Natural killer cell (primary cell): ENCODE measurements at regions not wholly inside any gene's neighbourhood (a gene's known extent, or its start where the extent isn't known, plus 50 kb on each side); places are given as distances from the start of the nearest gene placed in this dataset.

Experiments
- ATAC-seq, 3 donors: fragments of 150-1000 bp in 2 of 3; fragments of 200-7000 bp in 1 of 3; cut with Tn5 transposase; 1 replicate in 1 of 3; 2 replicates in 2 of 3; pipeline ENCODE4 v1.10.0; 2021; ENCODE audit warnings: mild to moderate bottlenecking in 2 of 3, moderate library complexity in 2 of 3
- DNase-seq, 2 donors: peaks; one replicate each; pipeline versions ENCODE4 v3.0.0 to v3.0.0-alpha.2; 2013 to 2021; ENCODE audit warnings: mixed read lengths in 1 of 2
- H3K27ac ChIP-seq: one replicate; pipeline ENCODE4 v1.5.1; 2013; ENCODE audit warnings: mild to moderate bottlenecking, low read length
- H3K27me3 ChIP-seq: one replicate; pipeline ENCODE4 v1.6.1; 2013; ENCODE audit warnings: low read length; ENCODE audit not compliant: control insufficient read depth, insufficient read depth
- H3K36me3 ChIP-seq: one replicate; pipeline ENCODE4 v1.6.1; 2013; ENCODE audit warnings: low read length; ENCODE audit not compliant: control insufficient read depth, insufficient read depth
- H3K4me1 ChIP-seq: one replicate; pipeline ENCODE4 v1.6.1; 2013; ENCODE audit warnings: low read length; ENCODE audit not compliant: control insufficient read depth, insufficient read depth
- H3K4me3 ChIP-seq: one replicate; pipeline ENCODE4 v1.5.1; 2013; ENCODE audit warnings: low read length
- H3K9me3 ChIP-seq: one replicate; pipeline ENCODE4 v1.6.1; 2013; ENCODE audit warnings: low read length; ENCODE audit not compliant: control insufficient read depth, insufficient read depth
- H3K27ac Mint-ChIP-seq, 2 donors: one replicate each; pipeline ENCODE4 v1.8.0; 2022; ENCODE audit warnings: mild to moderate bottlenecking in 2 of 2, mixed read lengths in 2 of 2, moderate library complexity in 1 of 2
- H3K27me3 Mint-ChIP-seq, 2 donors: one replicate each; pipeline ENCODE4 v1.8.0; 2022; ENCODE audit warnings: low read depth in 2 of 2, mixed read lengths in 2 of 2
- H3K36me3 Mint-ChIP-seq: one replicate; pipeline ENCODE4 v1.8.0; 2022; ENCODE audit warnings: mixed read lengths
- H3K4me1 Mint-ChIP-seq, 2 donors: one replicate each; pipeline ENCODE4 v1.8.0; 2022; ENCODE audit warnings: mixed read lengths in 2 of 2
- H3K4me3 Mint-ChIP-seq: one replicate; pipeline ENCODE4 v1.8.0; 2022; ENCODE audit warnings: mild to moderate bottlenecking, moderate library complexity, mixed read lengths
- H3K9me3 Mint-ChIP-seq, 2 donors: one replicate each; pipeline ENCODE4 v1.8.0; 2022; ENCODE audit warnings: mixed read lengths in 2 of 2
- WGBS: methylation state at CpG from one replicate; pipeline ENCODE4 v1.1.7; 2013; ENCODE audit warnings: missing lambda C conversion rate; ENCODE audit not compliant: insufficient coverage; 5-methylcytosine and 5-hydroxymethylcytosine counted together
- intact Hi-C: fragments of 100-400 bp; cut with micrococcal nuclease; formaldehyde crosslinking; loops from one replicate; pipeline ENCODE4 v1.14.2; 2022
- TF ChIP-seq, protein P1 (sequence below): fragments of 200-600 bp; IDR thresholded peaks from one replicate; pipeline ENCODE4 v1.8.0; 2022; ENCODE audit warnings: antibody characterized with exemption

DNA sequence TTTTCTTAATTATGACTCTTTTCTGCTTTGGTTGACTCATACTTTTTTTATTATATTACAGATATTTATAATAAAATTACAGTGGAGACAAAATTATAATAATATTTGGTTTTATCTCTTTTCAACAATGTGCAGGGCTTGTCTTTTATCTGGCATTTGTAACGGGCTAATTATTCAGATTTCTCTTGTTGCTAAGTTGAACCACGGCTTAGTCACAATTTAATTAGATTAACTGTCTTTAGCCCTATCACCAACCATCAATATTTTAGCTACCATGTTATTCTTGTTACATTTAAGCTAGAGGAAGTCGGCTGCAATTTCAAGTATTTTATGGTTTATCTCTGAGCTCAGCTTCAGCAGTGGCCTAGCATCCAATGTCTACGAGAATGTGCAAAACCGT lies 798.9 kb upstream of the CA10 start:
- no peaks in the 10 kb centered on the region for H3K27me3 ChIP-seq
- Mint-ChIP-seq H3K4me3 (no peak overlapping the region), H3K27ac (no peak overlapping the region), H3K27me3 (no peaks in the 10 kb centered on the region), H3K4me1 (no peaks in the 10 kb centered on the region), H3K9me3 (peaks cover 12 to 18% of the 10 kb centered on the region in 2 donors), H3K36me3 (no peaks in the 10 kb centered on the region)
- H3K9me3 ChIP-seq = no peaks in the 10 kb centered on the region
- TF ChIP-seq, protein P1, sequence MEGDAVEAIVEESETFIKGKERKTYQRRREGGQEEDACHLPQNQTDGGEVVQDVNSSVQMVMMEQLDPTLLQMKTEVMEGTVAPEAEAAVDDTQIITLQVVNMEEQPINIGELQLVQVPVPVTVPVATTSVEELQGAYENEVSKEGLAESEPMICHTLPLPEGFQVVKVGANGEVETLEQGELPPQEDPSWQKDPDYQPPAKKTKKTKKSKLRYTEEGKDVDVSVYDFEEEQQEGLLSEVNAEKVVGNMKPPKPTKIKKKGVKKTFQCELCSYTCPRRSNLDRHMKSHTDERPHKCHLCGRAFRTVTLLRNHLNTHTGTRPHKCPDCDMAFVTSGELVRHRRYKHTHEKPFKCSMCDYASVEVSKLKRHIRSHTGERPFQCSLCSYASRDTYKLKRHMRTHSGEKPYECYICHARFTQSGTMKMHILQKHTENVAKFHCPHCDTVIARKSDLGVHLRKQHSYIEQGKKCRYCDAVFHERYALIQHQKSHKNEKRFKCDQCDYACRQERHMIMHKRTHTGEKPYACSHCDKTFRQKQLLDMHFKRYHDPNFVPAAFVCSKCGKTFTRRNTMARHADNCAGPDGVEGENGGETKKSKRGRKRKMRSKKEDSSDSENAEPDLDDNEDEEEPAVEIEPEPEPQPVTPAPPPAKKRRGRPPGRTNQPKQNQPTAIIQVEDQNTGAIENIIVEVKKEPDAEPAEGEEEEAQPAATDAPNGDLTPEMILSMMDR = no peak
- H3K27ac ChIP-seq = no peak overlapping the region
- H3K4me3 ChIP-seq = no peak overlapping the region
- ATAC-seq = no peak
- H3K4me1 ChIP-seq = no peaks in the 10 kb centered on the region
- intact Hi-C loops = no loop called here
- 83% methylated on average over 5 of the region's 5 CpGs for WGBS
- no peaks in the 10 kb centered on the region for H3K36me3 ChIP-seq
- no peak for DNase-seq

DNA sequence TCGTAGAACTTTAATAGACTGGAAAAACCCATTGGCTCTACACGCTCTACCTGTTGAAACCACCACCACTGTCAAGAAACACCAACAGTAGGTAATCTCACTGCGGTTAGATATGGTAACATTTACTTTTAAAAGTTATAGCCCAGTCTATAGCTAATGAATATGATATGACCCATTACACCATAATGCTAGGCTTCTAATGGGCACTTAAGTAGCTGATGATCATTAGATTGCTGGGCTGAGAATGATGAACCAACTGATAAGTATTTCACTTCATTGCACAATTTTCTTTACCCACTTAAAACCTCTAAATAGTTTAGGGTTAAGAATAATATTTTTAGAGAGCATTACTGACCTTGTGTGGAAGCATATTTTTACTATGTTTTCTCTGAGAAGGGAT lies 788.9 kb upstream of the CA10 start:
- H3K27ac Mint-ChIP-seq = no peak overlapping the region
- H3K27me3 ChIP-seq = no peaks in the 10 kb centered on the region
- H3K27ac ChIP-seq = no peak overlapping the region
- H3K4me1 Mint-ChIP-seq = no peaks in the 10 kb centered on the region
- peaks cover 3% of the 10 kb centered on the region for H3K9me3 ChIP-seq
- TF ChIP-seq, protein P1 = no peak
- intact Hi-C loops = no loop called here
- no peaks in the 10 kb centered on the region for H3K27me3 Mint-ChIP-seq
- no peak overlapping the region for H3K4me3 ChIP-seq
- no peak overlapping the region for H3K4me3 Mint-ChIP-seq
- H3K36me3 Mint-ChIP-seq = no peaks in the 10 kb centered on the region
- ATAC-seq (no peak), DNase-seq (no peak)
- WGBS = 30% methylated on average over 2 of the region's 3 CpGs
- H3K9me3 Mint-ChIP-seq = peaks cover 11 to 14% of the 10 kb centered on the region in 2 donors
- no peaks in the 10 kb centered on the region for H3K36me3 ChIP-seq
- H3K4me1 ChIP-seq = no peaks in the 10 kb centered on the region

DNA sequence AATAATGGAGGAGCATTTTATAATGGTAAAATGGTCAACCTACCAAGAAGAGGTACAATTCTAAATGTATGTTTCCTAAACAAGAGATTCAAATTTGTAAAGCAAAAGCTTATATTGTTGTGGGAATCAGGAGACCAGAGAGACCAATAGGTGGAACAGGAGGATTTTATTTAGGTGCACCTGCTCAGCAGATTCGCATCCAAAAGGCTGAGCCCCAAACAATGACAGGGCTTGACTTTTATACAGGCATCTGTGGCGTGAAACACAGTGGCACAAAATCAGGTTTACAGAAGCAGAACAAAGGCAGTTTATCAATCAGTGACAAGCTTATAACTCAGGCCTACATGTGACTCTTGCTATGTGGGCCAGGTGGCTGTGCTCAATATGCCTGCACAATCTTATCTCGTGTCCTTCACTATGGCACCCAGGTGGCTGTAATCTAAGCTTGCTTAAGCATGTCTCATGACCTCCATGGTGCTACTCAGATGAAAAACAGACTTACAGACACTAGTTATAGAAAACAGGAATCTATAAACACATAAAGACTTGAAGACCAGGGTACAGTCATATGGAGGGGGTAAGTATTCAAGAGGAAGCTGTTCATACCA lies 780.2 kb upstream of the CA10 start:
- no peaks in the 10 kb centered on the region for H3K4me1 ChIP-seq
- Mint-ChIP-seq H3K27me3 (no peaks in the 10 kb centered on the region), H3K36me3 (peaks cover 22% of the 10 kb centered on the region), H3K4me3 (no peak overlapping the region), H3K4me1 (no peaks in the 10 kb centered on the region), H3K9me3 (peaks cover 20 to 34% of the 10 kb centered on the region in 2 donors), H3K27ac (no peak overlapping the region)
- no peak for ATAC-seq
- DNase-seq = no peak
- peaks cover 11% of the 10 kb centered on the region for H3K9me3 ChIP-seq
- H3K27ac ChIP-seq = no peak overlapping the region
- TF ChIP-seq, protein P1 = no peak
- no peaks in the 10 kb centered on the region for H3K36me3 ChIP-seq
- intact Hi-C loops = no loop called here
- no peaks in the 10 kb centered on the region for H3K27me3 ChIP-seq
- WGBS = 80% methylated on average over 3 of the region's 3 CpGs
- H3K4me3 ChIP-seq = no peak overlapping the region

DNA sequence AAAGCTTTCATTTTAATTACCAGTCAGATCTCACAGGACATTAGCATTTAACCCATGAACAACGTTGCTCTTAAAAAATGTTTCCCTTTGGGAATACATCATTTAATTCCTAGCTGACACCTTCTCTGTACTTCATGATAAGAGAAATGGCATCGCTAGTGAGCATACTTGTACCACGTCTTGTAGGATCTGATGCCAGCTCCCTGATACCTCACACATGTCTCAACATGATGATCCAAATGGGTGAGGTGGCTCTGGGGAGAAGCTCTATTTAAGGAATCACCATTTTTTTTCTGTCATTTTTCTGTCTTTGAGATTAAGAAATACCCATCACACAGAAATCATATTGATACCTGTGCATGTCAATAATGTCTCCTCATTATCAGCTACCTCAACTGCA lies 772.1 kb upstream of the CA10 start:
- no peak overlapping the region for H3K4me3 ChIP-seq
- Mint-ChIP-seq H3K9me3 (peaks cover 18 to 20% of the 10 kb centered on the region in 2 donors), H3K27me3 (no peaks in the 10 kb centered on the region), H3K4me1 (no peaks in the 10 kb centered on the region), H3K27ac (no peak overlapping the region), H3K4me3 (no peak overlapping the region), H3K36me3 (peaks cover 12% of the 10 kb centered on the region)
- 82% methylated on average over 3 of the region's 3 CpGs for WGBS
- no peaks in the 10 kb centered on the region for H3K36me3 ChIP-seq
- ATAC-seq = no peak
- DNase-seq = no peak
- intact Hi-C loops = no loop called here
- H3K9me3 ChIP-seq = no peaks in the 10 kb centered on the region
- TF ChIP-seq, protein P1 = no peak
- H3K4me1 ChIP-seq = no peaks in the 10 kb centered on the region
- no peaks in the 10 kb centered on the region for H3K27me3 ChIP-seq
- H3K27ac ChIP-seq = no peak overlapping the region
